WTC11 (cell line): ENCODE measurements at regions not wholly inside any gene's neighbourhood (a gene's known extent, or its start where the extent isn't known, plus 50 kb on each side); places are given as distances from the start of the nearest gene placed in this dataset.

Experiments
- ATAC-seq: fragments of 200-7000 bp; cut with Tn5 transposase; 2 replicates; pipeline ENCODE4 v1.10.0; 2021; ENCODE audit warnings: mild to moderate bottlenecking, moderate library complexity
- CTCF ChIA-PET: fragments of 300-600 bp; sonication (Branson Sonifier 250); formaldehyde crosslinking; loops from one replicate; lab custom pipeline; 2021; ENCODE audit warnings: antibody characterized with exemption; lab: Charles Lee
- POLR2A ChIA-PET: fragments of 350-600 bp; sonication (Branson Sonifier 250); formaldehyde crosslinking; loops from one replicate; lab custom pipeline; 2021; ENCODE audit warnings: antibody characterized with exemption; lab: Charles Lee
- DNase-seq: peaks from one replicate; pipeline ENCODE4 v3.0.0; 2021; ENCODE audit warnings: low spot score
- H3K27ac Mint-ChIP-seq: 2 replicates; pipeline ENCODE4 v1.8.0; 2021; ENCODE audit warnings: mixed read lengths
- H3K27me3 Mint-ChIP-seq: 2 replicates; pipeline ENCODE4 v1.8.0; 2021; ENCODE audit warnings: low read depth, mild to moderate bottlenecking, moderate library complexity, mixed read lengths
- H3K36me3 Mint-ChIP-seq: 2 replicates; pipeline ENCODE4 v1.8.0; 2021; ENCODE audit warnings: mixed read lengths
- H3K4me1 Mint-ChIP-seq: 2 replicates; pipeline ENCODE4 v1.8.0; 2022; ENCODE audit warnings: mixed read lengths
- H3K4me3 Mint-ChIP-seq: 2 replicates; pipeline ENCODE4 v1.8.0; 2021; ENCODE audit warnings: mild to moderate bottlenecking, moderate library complexity, mixed read lengths
- H3K9me3 Mint-ChIP-seq: 2 replicates; pipeline ENCODE4 v1.8.0; 2021; ENCODE audit warnings: mixed read lengths
- NFATC4 ChIP-seq: fragments of 250-450 bp; sonication (Bioruptor Pico); IDR thresholded peaks from 2 replicates; pipeline ENCODE4 v1.9.0; 2021; ENCODE audit warnings: mild to moderate bottlenecking
- NR3C1 ChIP-seq: sonication (generic); formaldehyde crosslinking; conservative IDR thresholded peaks from 2 replicates; pipeline ENCODE4 v1.8.1; 2023; ENCODE audit warnings: low read depth, mild to moderate bottlenecking, missing genetic modification reagents
- PRRX2 ChIP-seq: fragments of 250-450 bp; sonication (Bioruptor Pico); IDR thresholded peaks from 2 replicates; pipeline ENCODE4 v1.8.0; 2021; ENCODE audit warnings: mild to moderate bottlenecking
- SP1 ChIP-seq: sonication (generic); formaldehyde crosslinking; conservative IDR thresholded peaks from 2 replicates; pipeline ENCODE4 v1.8.1; 2022; ENCODE audit warnings: missing genetic modification reagents
- TEAD1 ChIP-seq: sonication (generic); formaldehyde crosslinking; IDR thresholded peaks from 2 replicates; pipeline ENCODE4 v1.8.0; 2022; ENCODE audit warnings: mild to moderate bottlenecking, missing genetic modification reagents
- TP53 ChIP-seq: sonication (generic); formaldehyde crosslinking; IDR thresholded peaks from 2 replicates; pipeline ENCODE4 v1.8.1; 2023; ENCODE audit warnings: mild to moderate bottlenecking, missing genetic modification reagents
- ZNF232 ChIP-seq: sonication (generic); formaldehyde crosslinking; IDR thresholded peaks from 2 replicates; pipeline ENCODE4 v1.8.0; 2022; ENCODE audit warnings: mild to moderate bottlenecking, missing genetic modification reagents
- ZNF263 ChIP-seq: sonication (generic); formaldehyde crosslinking; IDR thresholded peaks from 2 replicates; pipeline ENCODE4 v1.8.1; 2022; ENCODE audit warnings: low read depth, mild to moderate bottlenecking, moderate library complexity, missing genetic modification reagents
- ZNF396 ChIP-seq: fragments of 250-450 bp; sonication (Bioruptor Pico); IDR thresholded peaks from 2 replicates; pipeline ENCODE4 v1.8.0; 2021; ENCODE audit warnings: mild to moderate bottlenecking, moderate library complexity, borderline replicate concordance
- ZNF416 ChIP-seq: fragments of 250-450 bp; sonication (Bioruptor Pico); IDR thresholded peaks from 2 replicates; pipeline ENCODE4 v1.9.0; 2021; ENCODE audit warnings: mild to moderate bottlenecking, inconsistent platforms
- ZNF671 ChIP-seq: fragments of 250-450 bp; sonication (Bioruptor Pico); IDR thresholded peaks from 2 replicates; pipeline ENCODE4 v1.8.0; 2021; ENCODE audit warnings: mild to moderate bottlenecking
- TF ChIP-seq, protein P1 (sequence below): fragments of 250-450 bp; sonication (Bioruptor Pico); conservative IDR thresholded peaks from 2 replicates; pipeline ENCODE4 v1.9.0; 2021; ENCODE audit warnings: mild to moderate bottlenecking
- TF ChIP-seq, protein P2 (sequence below): sonication (generic); formaldehyde crosslinking; IDR thresholded peaks from 2 replicates; pipeline ENCODE4 v1.8.1; 2023; ENCODE audit warnings: mild to moderate bottlenecking, missing genetic modification reagents
- TF ChIP-seq, protein P3 (sequence below): fragments of 250-450 bp; sonication (Bioruptor Pico); IDR thresholded peaks from 2 replicates; pipeline ENCODE4 v2.1.2; 2022; ENCODE audit warnings: mild to moderate bottlenecking, moderate library complexity
- TF ChIP-seq, protein P4 (sequence below): sonication (generic); formaldehyde crosslinking; IDR thresholded peaks from 2 replicates; pipeline ENCODE4 v1.8.0; 2023; ENCODE audit warnings: mild to moderate bottlenecking, missing genetic modification reagents
- TF ChIP-seq, protein P5 (sequence below): sonication (generic); formaldehyde crosslinking; IDR thresholded peaks from 2 replicates; pipeline ENCODE4 v1.8.1; 2022; ENCODE audit warnings: mild to moderate bottlenecking, moderate library complexity, missing genetic modification reagents
- TF ChIP-seq, protein P6 (sequence below): fragments of 250-450 bp; sonication (Bioruptor Pico); IDR thresholded peaks from 2 replicates; pipeline ENCODE4 v1.8.0; 2021; ENCODE audit warnings: mild to moderate bottlenecking

DNA sequence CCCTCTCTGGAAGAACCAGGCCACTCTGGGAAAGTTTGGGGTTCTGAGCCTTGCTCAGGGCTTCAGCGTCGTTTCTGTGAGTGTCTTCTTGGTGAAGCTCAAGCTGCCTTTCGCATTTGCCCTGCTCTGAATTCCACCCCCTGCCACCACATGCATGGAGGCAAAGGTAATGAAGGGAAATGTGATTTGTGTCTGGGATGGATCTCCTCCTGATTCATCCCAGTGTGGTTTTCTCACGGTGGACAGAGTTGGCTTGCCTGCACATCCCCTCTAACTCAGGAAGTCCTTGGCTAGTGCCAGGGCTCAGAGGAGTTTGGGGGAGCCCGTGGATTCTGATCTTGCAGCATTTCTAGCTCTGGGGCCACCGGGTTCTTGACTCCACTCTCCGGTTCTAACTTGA lies 173.6 kb upstream of the RAB4A start (continued):
- TF ChIP-seq, protein P1, sequence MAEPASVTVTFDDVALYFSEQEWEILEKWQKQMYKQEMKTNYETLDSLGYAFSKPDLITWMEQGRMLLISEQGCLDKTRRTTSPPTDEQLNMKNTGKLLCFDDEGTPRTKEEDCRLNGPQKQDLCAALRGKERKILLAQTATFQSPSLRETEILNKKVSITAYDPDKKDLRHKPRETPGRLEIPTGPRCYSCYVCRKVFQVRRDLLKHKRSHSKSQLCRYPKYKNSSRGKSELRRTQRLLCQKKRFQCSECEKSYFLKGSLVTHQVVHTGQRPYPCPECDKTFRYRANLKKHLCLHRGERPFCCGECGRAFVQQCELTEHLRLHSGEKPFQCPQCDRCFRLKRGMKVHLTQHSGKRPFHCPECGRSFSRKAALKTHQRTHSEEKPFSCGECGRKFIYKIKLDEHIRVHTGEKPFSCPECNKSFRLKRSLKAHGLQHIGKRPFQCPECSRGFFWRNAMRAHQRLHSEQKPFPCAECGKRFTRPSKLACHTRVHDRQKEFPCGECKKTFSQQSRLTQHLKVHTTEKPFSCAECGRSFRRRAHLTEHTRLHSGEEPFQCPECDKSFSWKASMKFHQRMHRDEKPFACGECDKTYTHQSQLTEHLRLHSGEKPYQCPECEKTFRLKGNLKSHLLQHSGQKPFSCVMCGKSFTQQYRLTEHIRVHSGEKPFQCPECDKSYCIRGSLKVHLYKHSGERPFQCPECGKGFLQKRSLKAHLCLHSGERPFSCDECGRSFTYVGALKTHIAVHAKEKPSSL (CRISPR knock-in tag) = no peak

DNA sequence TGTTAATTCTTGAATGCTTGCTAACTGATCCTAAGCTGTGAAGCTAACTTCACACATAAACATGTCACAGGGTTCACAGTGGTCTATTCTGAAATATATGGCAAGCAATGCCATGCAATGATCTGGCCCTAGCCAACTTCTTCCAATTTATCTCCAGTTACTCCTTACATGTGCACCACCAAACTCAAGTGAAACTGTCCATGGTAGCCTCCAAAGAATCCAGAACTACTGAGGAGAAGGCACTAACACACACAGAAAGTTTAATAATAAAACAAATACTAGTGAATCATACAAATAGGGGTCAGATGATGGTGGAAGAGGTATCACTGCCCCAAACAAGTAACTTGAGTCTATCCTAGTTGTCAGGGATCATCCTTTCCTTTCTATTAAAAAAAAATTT lies 172.6 kb upstream of the RAB4A start:
- Mint-ChIP-seq H3K9me3 (peaks cover 12% of the 10 kb centered on the region; the same call in 1 of the 2 replicates), H3K4me3 (no peak overlapping the region), H3K27me3 (peaks cover 5% of the 10 kb centered on the region; the same call in 1 of the 2 replicates), H3K27ac (no peak overlapping the region), H3K4me1 (peaks cover 59% of the 10 kb centered on the region), H3K36me3 (peaks cover 13% of the 10 kb centered on the region; the same call in 1 of the 2 replicates)
- no peak for TF ChIP-seq ZNF416
- TF ChIP-seq TEAD1 (CRISPR knock-in tag) = no peak
- TF ChIP-seq ZNF263 (CRISPR knock-in tag) = no peak
- no peak for TF ChIP-seq NFATC4 (CRISPR knock-in tag)
- TF ChIP-seq NR3C1 (CRISPR knock-in tag) = no peak
- TF ChIP-seq, protein P2, sequence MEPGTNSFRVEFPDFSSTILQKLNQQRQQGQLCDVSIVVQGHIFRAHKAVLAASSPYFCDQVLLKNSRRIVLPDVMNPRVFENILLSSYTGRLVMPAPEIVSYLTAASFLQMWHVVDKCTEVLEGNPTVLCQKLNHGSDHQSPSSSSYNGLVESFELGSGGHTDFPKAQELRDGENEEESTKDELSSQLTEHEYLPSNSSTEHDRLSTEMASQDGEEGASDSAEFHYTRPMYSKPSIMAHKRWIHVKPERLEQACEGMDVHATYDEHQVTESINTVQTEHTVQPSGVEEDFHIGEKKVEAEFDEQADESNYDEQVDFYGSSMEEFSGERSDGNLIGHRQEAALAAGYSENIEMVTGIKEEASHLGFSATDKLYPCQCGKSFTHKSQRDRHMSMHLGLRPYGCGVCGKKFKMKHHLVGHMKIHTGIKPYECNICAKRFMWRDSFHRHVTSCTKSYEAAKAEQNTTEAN (CRISPR knock-in tag) = no peak
- TF ChIP-seq ZNF396 = no peak
- TF ChIP-seq SP1 (CRISPR knock-in tag) = no peak
- no peak for TF ChIP-seq PRRX2
- TF ChIP-seq ZNF232 (CRISPR knock-in tag) = no peak
- no peak for TF ChIP-seq ZNF671 (CRISPR knock-in tag)
- TF ChIP-seq, protein P3, sequence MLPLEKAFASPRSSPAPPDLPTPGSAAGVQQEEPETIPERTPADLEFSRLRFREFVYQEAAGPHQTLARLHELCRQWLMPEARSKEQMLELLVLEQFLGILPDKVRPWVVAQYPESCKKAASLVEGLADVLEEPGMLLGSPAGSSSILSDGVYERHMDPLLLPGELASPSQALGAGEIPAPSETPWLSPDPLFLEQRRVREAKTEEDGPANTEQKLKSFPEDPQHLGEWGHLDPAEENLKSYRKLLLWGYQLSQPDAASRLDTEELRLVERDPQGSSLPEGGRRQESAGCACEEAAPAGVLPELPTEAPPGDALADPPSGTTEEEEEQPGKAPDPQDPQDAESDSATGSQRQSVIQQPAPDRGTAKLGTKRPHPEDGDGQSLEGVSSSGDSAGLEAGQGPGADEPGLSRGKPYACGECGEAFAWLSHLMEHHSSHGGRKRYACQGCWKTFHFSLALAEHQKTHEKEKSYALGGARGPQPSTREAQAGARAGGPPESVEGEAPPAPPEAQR (CRISPR knock-in tag) = no peak
- TF ChIP-seq, protein P4, sequence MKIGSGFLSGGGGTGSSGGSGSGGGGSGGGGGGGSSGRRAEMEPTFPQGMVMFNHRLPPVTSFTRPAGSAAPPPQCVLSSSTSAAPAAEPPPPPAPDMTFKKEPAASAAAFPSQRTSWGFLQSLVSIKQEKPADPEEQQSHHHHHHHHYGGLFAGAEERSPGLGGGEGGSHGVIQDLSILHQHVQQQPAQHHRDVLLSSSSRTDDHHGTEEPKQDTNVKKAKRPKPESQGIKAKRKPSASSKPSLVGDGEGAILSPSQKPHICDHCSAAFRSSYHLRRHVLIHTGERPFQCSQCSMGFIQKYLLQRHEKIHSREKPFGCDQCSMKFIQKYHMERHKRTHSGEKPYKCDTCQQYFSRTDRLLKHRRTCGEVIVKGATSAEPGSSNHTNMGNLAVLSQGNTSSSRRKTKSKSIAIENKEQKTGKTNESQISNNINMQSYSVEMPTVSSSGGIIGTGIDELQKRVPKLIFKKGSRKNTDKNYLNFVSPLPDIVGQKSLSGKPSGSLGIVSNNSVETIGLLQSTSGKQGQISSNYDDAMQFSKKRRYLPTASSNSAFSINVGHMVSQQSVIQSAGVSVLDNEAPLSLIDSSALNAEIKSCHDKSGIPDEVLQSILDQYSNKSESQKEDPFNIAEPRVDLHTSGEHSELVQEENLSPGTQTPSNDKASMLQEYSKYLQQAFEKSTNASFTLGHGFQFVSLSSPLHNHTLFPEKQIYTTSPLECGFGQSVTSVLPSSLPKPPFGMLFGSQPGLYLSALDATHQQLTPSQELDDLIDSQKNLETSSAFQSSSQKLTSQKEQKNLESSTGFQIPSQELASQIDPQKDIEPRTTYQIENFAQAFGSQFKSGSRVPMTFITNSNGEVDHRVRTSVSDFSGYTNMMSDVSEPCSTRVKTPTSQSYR (CRISPR knock-in tag) = no peak
- no peak for TF ChIP-seq TP53
- TF ChIP-seq, protein P5, sequence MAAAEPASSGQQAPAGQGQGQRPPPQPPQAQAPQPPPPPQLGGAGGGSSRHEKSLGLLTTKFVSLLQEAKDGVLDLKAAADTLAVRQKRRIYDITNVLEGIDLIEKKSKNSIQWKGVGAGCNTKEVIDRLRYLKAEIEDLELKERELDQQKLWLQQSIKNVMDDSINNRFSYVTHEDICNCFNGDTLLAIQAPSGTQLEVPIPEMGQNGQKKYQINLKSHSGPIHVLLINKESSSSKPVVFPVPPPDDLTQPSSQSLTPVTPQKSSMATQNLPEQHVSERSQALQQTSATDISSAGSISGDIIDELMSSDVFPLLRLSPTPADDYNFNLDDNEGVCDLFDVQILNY (CRISPR knock-in tag) = no peak
- TF ChIP-seq, protein P6, sequence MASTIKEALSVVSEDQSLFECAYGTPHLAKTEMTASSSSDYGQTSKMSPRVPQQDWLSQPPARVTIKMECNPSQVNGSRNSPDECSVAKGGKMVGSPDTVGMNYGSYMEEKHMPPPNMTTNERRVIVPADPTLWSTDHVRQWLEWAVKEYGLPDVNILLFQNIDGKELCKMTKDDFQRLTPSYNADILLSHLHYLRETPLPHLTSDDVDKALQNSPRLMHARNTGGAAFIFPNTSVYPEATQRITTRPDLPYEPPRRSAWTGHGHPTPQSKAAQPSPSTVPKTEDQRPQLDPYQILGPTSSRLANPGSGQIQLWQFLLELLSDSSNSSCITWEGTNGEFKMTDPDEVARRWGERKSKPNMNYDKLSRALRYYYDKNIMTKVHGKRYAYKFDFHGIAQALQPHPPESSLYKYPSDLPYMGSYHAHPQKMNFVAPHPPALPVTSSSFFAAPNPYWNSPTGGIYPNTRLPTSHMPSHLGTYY = no peak
- POLR2A ChIA-PET = no interaction called here
- ATAC-seq (no peak), DNase-seq (no peak)
- CTCF ChIA-PET = no interaction called here
